GM23248 (cell line): ENCODE measurements at regions not wholly inside any gene's neighbourhood (a gene's known extent, or its start where the extent isn't known, plus 50 kb on each side); places are given as distances from the start of the nearest gene placed in this dataset.

Experiments used
- DNase-seq: peaks from one replicate; pipeline ENCODE4 v3.0.0-alpha.2; 2015
- H2AFZ ChIP-seq: fragments of 200-600 bp; sonication (generic); 2 replicates; pipeline ENCODE4 v1.6.1; 2016; ENCODE audit warnings: antibody characterized with exemption
- H3F3A ChIP-seq: fragments of 200-600 bp; sonication (generic); 2 replicates; pipeline ENCODE4 v1.6.1; 2016; ENCODE audit warnings: mild to moderate bottlenecking, antibody characterized with exemption, mixed run types; ENCODE audit not compliant: insufficient read depth
- H3K27ac ChIP-seq: fragments of 200-600 bp; sonication (generic); 2 replicates; pipeline ENCODE4 v1.5.1; 2016; ENCODE audit warnings: mild to moderate bottlenecking
- H3K27me3 ChIP-seq: fragments of 200-600 bp; sonication (generic); replicated peaks from 2 replicates; pipeline ENCODE4 v1.6.1; 2016; ENCODE audit warnings: mild to moderate bottlenecking; ENCODE audit not compliant: insufficient read depth
- H3K36me3 ChIP-seq: fragments of 200-600 bp; sonication (generic); 2 replicates; pipeline ENCODE4 v1.6.1; 2016; ENCODE audit warnings: low read depth, mild to moderate bottlenecking
- H3K4me1 ChIP-seq: fragments of 200-600 bp; sonication (generic); 2 replicates; pipeline ENCODE4 v1.6.1; 2016; ENCODE audit warnings: mild to moderate bottlenecking; ENCODE audit not compliant: insufficient read depth
- H3K4me2 ChIP-seq: fragments of 200-600 bp; sonication (generic); one replicate; pipeline ENCODE4 v1.6.1; 2016; ENCODE audit warnings: mild to moderate bottlenecking; ENCODE audit not compliant: unreplicated experiment
- H3K4me3 ChIP-seq: fragments of 200-600 bp; sonication (generic); 2 replicates; pipeline ENCODE4 v1.5.1; 2016; ENCODE audit warnings: mild to moderate bottlenecking
- H3K79me2 ChIP-seq: fragments of 200-600 bp; sonication (generic); 2 replicates; pipeline ENCODE4 v1.6.1; 2016; ENCODE audit warnings: mild to moderate bottlenecking; ENCODE audit not compliant: insufficient read depth
- H3K9ac ChIP-seq: fragments of 200-600 bp; sonication (generic); 2 replicates; pipeline ENCODE4 v1.6.1; 2016; ENCODE audit warnings: mild to moderate bottlenecking
- H3K9me2 ChIP-seq: fragments of 200-600 bp; sonication (generic); 2 replicates; pipeline ENCODE4 v1.6.1; 2016; ENCODE audit warnings: mixed run types, mild to moderate bottlenecking, moderate library complexity; ENCODE audit not compliant: insufficient read depth
- H3K9me3 ChIP-seq: fragments of 200-600 bp; sonication (generic); one replicate; pipeline ENCODE4 v1.6.1; 2017; ENCODE audit warnings: low read depth
- H4K20me1 ChIP-seq: fragments of 200-600 bp; sonication (generic); 2 replicates; pipeline ENCODE4 v1.6.0; 2016; ENCODE audit not compliant: insufficient read depth
- EZH2 ChIP-seq: fragments of 200-600 bp; sonication (generic); IDR thresholded peaks from 2 replicates; pipeline ENCODE4 v1.6.1; 2018; ENCODE audit warnings: antibody characterized with exemption, mild to moderate bottlenecking; ENCODE audit not compliant: insufficient read depth, poor library complexity, severe bottlenecking
- EZH2phosphoT487 ChIP-seq: fragments of 200-600 bp; sonication (generic); IDR thresholded peaks from 2 replicates; pipeline ENCODE4 v1.6.1; 2018; ENCODE audit warnings: antibody characterized with exemption, moderate library complexity, mild to moderate bottlenecking, low read depth; ENCODE audit not compliant: insufficient read depth
- WGBS, 2 experiments: methylation state at CpG; one replicate each; pipeline ENCODE4 v1.1.6; 2015 to 2017; ENCODE audit warnings: low lambda C conversion rate in 2 of 2, low coverage in 1 of 2; ENCODE audit errors: missing lambda C conversion rate in 2 of 2; 5-methylcytosine and 5-hydroxymethylcytosine counted together
- in situ Hi-C: fragments of 300-500 bp; cut with MboI; formaldehyde crosslinking; loops from 2 replicates; pipeline ENCODE4 v1.15.0; 2020

DNA sequence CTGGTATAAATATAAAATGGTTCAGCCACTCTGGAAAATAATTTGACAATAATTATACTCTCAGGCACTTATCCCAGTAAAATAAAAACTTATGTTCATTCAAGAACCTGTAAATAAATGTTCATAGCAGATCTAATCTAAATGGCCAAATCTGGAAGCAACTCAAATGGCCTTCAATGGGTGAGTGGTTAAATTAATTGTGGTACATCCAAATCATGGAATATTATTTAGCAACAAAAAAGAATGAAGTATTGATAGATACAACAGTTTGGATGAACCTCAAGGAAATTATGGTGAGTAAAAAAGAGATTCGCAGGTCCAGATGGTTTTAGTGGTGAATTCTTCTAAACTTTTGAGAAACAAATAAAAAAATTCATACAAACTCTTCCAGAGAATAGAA lies 287.0 kb upstream of the ZC3H12C start:
- Histone ChIP-seq H4K20me1 (no peaks in the 10 kb centered on the region), H3K4me2 (no peak overlapping the region), H3K79me2 (no peaks in the 10 kb centered on the region), H3K9me3 (no peaks in the 10 kb centered on the region), H2AFZ (no peak overlapping the region), H3K27ac (no peak overlapping the region), H3K4me1 (peaks cover 8% of the 10 kb centered on the region; the same call in 1 of the 2 replicates), H3K36me3 (no peaks in the 10 kb centered on the region), H3K27me3 (no peaks in the 10 kb centered on the region; the same call in 1 of the 2 replicates), H3K4me3 (no peak overlapping the region), H3K9ac (no peak overlapping the region), H3F3A (no peaks in the 10 kb centered on the region), H3K9me2 (no peaks in the 10 kb centered on the region)
- 52 to 61% methylated on average over 1 of the region's 1 CpG for WGBS, 2 experiments
- DNase-seq: no peak
- in situ Hi-C loops: no loop called here
- no peak for TF ChIP-seq EZH2
- TF ChIP-seq EZH2phosphoT487: no peak

DNA sequence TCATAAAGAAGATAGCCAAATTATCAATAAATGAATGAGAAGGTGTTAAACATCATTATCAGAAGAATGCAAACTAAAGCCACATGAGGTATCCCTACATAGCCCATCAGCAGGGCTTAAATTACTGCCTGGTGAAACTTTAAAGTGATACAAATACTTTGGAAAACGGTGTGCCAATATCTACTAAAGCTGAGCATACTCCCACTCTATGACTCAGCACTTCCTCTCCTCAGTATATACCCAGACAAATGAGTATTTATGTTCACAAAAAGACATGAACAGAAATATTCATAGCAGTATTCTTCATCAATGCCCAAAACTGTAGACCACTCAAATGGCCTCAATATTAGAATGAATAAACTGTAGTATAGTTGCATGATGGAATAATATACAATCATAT lies 284.6 kb upstream of the ZC3H12C start:
- Histone ChIP-seq H3K4me2 (no peak overlapping the region), H3K27ac (no peak overlapping the region), H2AFZ (no peak overlapping the region), H3K36me3 (no peaks in the 10 kb centered on the region), H3K9ac (no peak overlapping the region), H3K4me3 (no peak overlapping the region), H3K27me3 (0 out of 2 replicates have a peak, but pooled peaks cover 8% of the 10 kb centered on the region), H3K4me1 (peaks cover 8% of the 10 kb centered on the region; the same call in 1 of the 2 replicates), H3K9me2 (no peaks in the 10 kb centered on the region), H4K20me1 (no peaks in the 10 kb centered on the region), H3K9me3 (no peaks in the 10 kb centered on the region), H3F3A (no peaks in the 10 kb centered on the region), H3K79me2 (no peaks in the 10 kb centered on the region)
- TF ChIP-seq EZH2phosphoT487 (no peak), EZH2 (no peak)
- in situ Hi-C loops: no loop called here
- peak; percentile 73 for DNase-seq
- 18 to 21% methylated on average over 1 of the region's 1 CpG for WGBS, 2 experiments

DNA sequence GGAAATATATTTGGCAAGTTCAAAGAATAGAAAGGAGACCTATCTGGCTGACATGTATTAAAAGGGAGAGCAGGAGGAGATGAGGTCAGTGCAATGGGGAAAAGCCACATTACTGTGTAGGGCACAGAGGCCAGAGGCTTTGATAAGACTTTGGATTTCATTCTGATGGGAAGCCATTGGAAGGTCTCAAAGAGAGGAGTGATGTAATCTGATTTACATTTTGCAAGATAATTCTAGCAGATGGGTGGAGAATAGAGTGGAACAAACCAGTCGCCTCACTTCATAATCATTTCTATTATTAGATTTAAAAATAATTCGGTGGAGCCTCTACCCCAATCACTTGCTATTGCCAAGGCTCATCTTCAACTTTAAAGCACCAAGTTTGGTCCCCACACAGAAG lies 278.4 kb upstream of the ZC3H12C start:
- in situ Hi-C loops: no loop called here

DNA sequence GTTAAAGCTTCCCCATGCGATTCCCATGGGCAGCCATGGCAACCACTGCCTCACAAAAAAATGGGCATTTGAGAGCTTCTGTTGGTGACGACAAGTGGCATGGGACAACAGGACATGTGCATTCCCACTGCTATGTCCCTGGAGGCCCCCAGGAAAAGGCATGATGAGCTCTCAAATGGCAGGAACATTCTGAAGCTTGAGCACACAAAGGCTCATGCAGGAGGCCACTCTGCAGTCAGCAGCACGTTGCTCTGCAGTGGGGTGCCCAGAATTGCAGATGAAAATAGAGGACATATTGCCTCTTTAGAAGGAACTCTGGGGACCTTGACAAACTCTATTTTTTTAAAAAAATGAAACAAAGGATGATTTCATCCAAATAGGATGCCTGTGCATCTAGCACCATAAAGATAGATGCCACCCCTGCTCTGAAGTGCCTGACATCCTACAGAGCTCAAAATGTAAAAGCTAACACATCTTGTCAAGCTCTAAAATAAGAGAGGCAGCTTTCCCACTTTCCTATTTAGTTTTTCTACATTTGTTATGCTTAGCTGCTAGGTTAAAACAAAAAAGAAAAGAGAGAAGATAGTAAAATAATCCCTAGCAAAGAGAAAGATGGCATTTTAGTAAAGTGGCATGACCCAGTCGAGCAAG lies 277.6 kb upstream of the ZC3H12C start:
- no peaks in the 10 kb centered on the region for H3K9me3 ChIP-seq
- no peaks in the 10 kb centered on the region for H3K9me2 ChIP-seq
- no peaks in the 10 kb centered on the region for H3K79me2 ChIP-seq
- H3K36me3 ChIP-seq: no peaks in the 10 kb centered on the region
- H3K27me3 ChIP-seq: peaks cover 11% of the 10 kb centered on the region; the same call in 1 of the 2 replicates
- H4K20me1 ChIP-seq: no peaks in the 10 kb centered on the region
- DNase-seq: no peak
- in situ Hi-C loops: no loop called here
- no peak overlapping the region for H3K27ac ChIP-seq
- no peaks in the 10 kb centered on the region for H3F3A ChIP-seq
- no peak overlapping the region for H2AFZ ChIP-seq
- no peak overlapping the region for H3K4me3 ChIP-seq
- H3K4me2 ChIP-seq: no peak overlapping the region
- no peak overlapping the region for H3K9ac ChIP-seq
- H3K4me1 ChIP-seq: no peaks in the 10 kb centered on the region
- WGBS, 2 experiments: 58 to 60% methylated on average over 4 of the region's 4 CpGs
- TF ChIP-seq EZH2phosphoT487 (no peak), EZH2 (no peak)

More for the DNA sequence above, 278.4 kb upstream of the ZC3H12C start:
- no peaks in the 10 kb centered on the region for H4K20me1 ChIP-seq
- no peak overlapping the region for H3K4me3 ChIP-seq
- H3F3A ChIP-seq: no peaks in the 10 kb centered on the region
- H3K9me2 ChIP-seq: no peaks in the 10 kb centered on the region
- no peak overlapping the region for H3K27ac ChIP-seq
- H3K9me3 ChIP-seq: no peaks in the 10 kb centered on the region
- 19 to 25% methylated on average over 2 of the region's 2 CpGs for WGBS, 2 experiments
- H3K9ac ChIP-seq: no peak overlapping the region
- no peaks in the 10 kb centered on the region for H3K79me2 ChIP-seq
- no peaks in the 10 kb centered on the region for H3K36me3 ChIP-seq
- no peak overlapping the region for H2AFZ ChIP-seq
- no peak overlapping the region for H3K4me2 ChIP-seq
- no peak for DNase-seq
- peaks cover 11% of the 10 kb centered on the region; the same call in 1 of the 2 replicates for H3K27me3 ChIP-seq
- no peaks in the 10 kb centered on the region for H3K4me1 ChIP-seq
- TF ChIP-seq EZH2phosphoT487 (no peak), EZH2 (no peak)
